ENCODE measurements at regions not wholly inside any gene's neighbourhood (a gene's known extent, or its start where the extent isn't known, plus 50 kb on each side); places are given as distances from the start of the nearest gene placed in this dataset.

DNA sequence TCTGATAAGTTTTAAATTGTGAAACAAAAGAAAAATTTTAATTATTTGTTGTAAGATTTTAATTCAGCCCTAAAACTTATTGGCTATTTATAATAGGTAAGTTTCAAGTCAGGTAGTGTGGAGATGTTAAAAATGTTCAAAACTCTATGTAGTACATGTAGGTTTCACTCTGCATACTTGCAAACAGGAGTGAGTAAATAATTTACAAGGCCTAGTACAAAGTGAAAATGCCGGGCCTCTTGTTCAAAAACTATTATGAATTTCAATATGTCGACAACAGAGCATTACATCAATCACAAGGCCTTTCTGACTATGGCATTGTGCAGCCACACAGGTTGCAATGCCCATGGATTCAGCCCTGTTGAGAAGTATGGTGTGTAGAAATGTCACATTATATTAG is 80.9 kb upstream of the GRIK2 start:
- H3K9me3 Mint-ChIP-seq = peaks cover 0 to 10% (median 3%) of the 10 kb centered on the region in 7 donors
- no peak overlapping the region for H3K27ac ChIP-seq (ENCODE audit: low read depth in 1 of 2, low read length in 2 of 2)
- no peaks in the 10 kb centered on the region for H3K27me3 ChIP-seq (ENCODE audit: control insufficient read depth in 2 of 2, insufficient read depth in 2 of 2, low read length in 2 of 2)
- no CpG with 5 or more reads among the region's 2 CpGs for WGBS (ENCODE audit: insufficient coverage)
- H3K27me3 Mint-ChIP-seq (ENCODE audit: low read depth in 3 of 3) = peaks cover 0 to 2% (median 1%) of the 10 kb centered on the region in 3 donors
- no peak overlapping the region for H3K9ac ChIP-seq (ENCODE audit: insufficient read depth, low read length, poor library complexity, severe bottlenecking)
- no peak overlapping the region for H2AFZ ChIP-seq (ENCODE audit: insufficient read depth, low read depth, low read length, poor library complexity, severe bottlenecking)
- H3K4me2 ChIP-seq (replicated peaks; ENCODE audit: extremely low read depth, low read length, poor library complexity, severe bottlenecking) = no peak overlapping the region
- H3K4me1 ChIP-seq (ENCODE audit: control insufficient read depth in 1 of 2, insufficient read depth in 2 of 2, low read length in 2 of 2) = no peaks in the 10 kb centered on the region
- no peaks in the 10 kb centered on the region for H4K20me1 ChIP-seq (ENCODE audit: insufficient read depth, low read length)
- H3K36me3 Mint-ChIP-seq = no peaks in the 10 kb centered on the region
- no peaks in the 10 kb centered on the region for H3K4me1 Mint-ChIP-seq
- intact Hi-C loops (cut with micrococcal nuclease) = no loop called here
- H3K79me2 ChIP-seq (ENCODE audit: insufficient read depth, low read length) = no peaks in the 10 kb centered on the region
- peaks cover 0 to 4% of the 10 kb centered on the region in 2 donors for H3K9me3 ChIP-seq (replicated peaks in 1 of 2; ENCODE audit: control insufficient read depth in 1 of 2, insufficient read depth in 1 of 2, low read length in 2 of 2)
- no peaks in the 10 kb centered on the region for H3K36me3 ChIP-seq (replicated peaks in 1 of 2; ENCODE audit: control insufficient read depth in 1 of 2, insufficient read depth in 2 of 2, low read length in 2 of 2)
- no peak overlapping the region for H3K4me3 ChIP-seq (replicated peaks in 1 of 3; ENCODE audit: low read depth in 2 of 3, low read length in 3 of 3)
- no peak overlapping the region for H3K27ac Mint-ChIP-seq
- no peak overlapping the region for H3K4me3 Mint-ChIP-seq
- no peak for DNase-seq
- TF ChIP-seq, protein P1, sequence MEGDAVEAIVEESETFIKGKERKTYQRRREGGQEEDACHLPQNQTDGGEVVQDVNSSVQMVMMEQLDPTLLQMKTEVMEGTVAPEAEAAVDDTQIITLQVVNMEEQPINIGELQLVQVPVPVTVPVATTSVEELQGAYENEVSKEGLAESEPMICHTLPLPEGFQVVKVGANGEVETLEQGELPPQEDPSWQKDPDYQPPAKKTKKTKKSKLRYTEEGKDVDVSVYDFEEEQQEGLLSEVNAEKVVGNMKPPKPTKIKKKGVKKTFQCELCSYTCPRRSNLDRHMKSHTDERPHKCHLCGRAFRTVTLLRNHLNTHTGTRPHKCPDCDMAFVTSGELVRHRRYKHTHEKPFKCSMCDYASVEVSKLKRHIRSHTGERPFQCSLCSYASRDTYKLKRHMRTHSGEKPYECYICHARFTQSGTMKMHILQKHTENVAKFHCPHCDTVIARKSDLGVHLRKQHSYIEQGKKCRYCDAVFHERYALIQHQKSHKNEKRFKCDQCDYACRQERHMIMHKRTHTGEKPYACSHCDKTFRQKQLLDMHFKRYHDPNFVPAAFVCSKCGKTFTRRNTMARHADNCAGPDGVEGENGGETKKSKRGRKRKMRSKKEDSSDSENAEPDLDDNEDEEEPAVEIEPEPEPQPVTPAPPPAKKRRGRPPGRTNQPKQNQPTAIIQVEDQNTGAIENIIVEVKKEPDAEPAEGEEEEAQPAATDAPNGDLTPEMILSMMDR (IDR thresholded peaks at IDR 0.05) = no peak

DNA sequence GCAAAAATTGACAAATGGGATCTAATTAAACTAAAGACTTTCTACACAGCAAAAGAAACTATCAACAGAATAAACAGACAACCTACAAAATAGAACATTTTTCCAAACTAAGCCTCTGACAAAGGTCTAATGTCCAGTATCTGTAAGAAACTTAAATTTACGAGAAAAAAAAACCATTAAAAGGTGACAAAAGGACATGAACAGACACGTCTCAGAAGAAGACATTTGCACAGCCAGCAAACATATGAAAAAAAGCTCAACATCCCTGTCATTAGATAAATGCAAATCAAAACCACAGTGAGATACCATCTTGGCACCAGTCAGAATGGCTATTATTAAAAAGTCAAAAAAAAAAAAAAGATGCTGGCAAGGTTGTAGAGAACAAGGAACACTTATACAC is 70.6 kb upstream of the GRIK2 start:
- H3K4me1 ChIP-seq (ENCODE audit: control insufficient read depth in 1 of 2, insufficient read depth in 2 of 2, low read length in 2 of 2) = no peaks in the 10 kb centered on the region
- H3K79me2 ChIP-seq (ENCODE audit: insufficient read depth, low read length) = no peaks in the 10 kb centered on the region
- H3K27me3 ChIP-seq (ENCODE audit: control insufficient read depth in 2 of 2, insufficient read depth in 2 of 2, low read length in 2 of 2) = no peaks in the 10 kb centered on the region
- H4K20me1 ChIP-seq (ENCODE audit: insufficient read depth, low read length) = no peaks in the 10 kb centered on the region
- Mint-ChIP-seq H3K4me3 (no peak overlapping the region), H3K36me3 (no peaks in the 10 kb centered on the region), H3K9me3 (peaks cover 0 to 6% (median 2%) of the 10 kb centered on the region in 7 donors), H3K27me3 (ENCODE audit: low read depth in 3 of 3) (peaks cover 0 to 1% (median 0%) of the 10 kb centered on the region in 3 donors), H3K27ac (no peak overlapping the region), H3K4me1 (no peaks in the 10 kb centered on the region)
- peaks cover 0 to 3% of the 10 kb centered on the region in 2 donors for H3K9me3 ChIP-seq (replicated peaks in 1 of 2; ENCODE audit: control insufficient read depth in 1 of 2, insufficient read depth in 1 of 2, low read length in 2 of 2)
- no peak for DNase-seq
- WGBS (ENCODE audit: insufficient coverage) = 83% methylated on average over 1 of the region's 2 CpGs
- no peak overlapping the region for H3K27ac ChIP-seq (ENCODE audit: low read depth in 1 of 2, low read length in 2 of 2)
- H3K9ac ChIP-seq (ENCODE audit: insufficient read depth, low read length, poor library complexity, severe bottlenecking) = no peak overlapping the region
- H3K4me2 ChIP-seq (replicated peaks; ENCODE audit: extremely low read depth, low read length, poor library complexity, severe bottlenecking) = no peak overlapping the region
- no peak overlapping the region for H3K4me3 ChIP-seq (replicated peaks in 1 of 3; ENCODE audit: low read depth in 2 of 3, low read length in 3 of 3)
- TF ChIP-seq, protein P1 (IDR thresholded peaks at IDR 0.05) = no peak
- no peaks in the 10 kb centered on the region for H3K36me3 ChIP-seq (replicated peaks in 1 of 2; ENCODE audit: control insufficient read depth in 1 of 2, insufficient read depth in 2 of 2, low read length in 2 of 2)
- intact Hi-C loops (cut with micrococcal nuclease) = no loop called here
- no peak overlapping the region for H2AFZ ChIP-seq (ENCODE audit: insufficient read depth, low read depth, low read length, poor library complexity, severe bottlenecking)

Data from CD14-positive monocyte (primary cell).